GM12878 (cell line): ENCODE measurements at regions not wholly inside any gene's neighbourhood (a gene's known extent, or its start where the extent isn't known, plus 50 kb on each side); places are given as distances from the start of the nearest gene placed in this dataset.

Experiments used
- ATAC-seq: fragments of 200-7000 bp; cut with Tn5 transposase; 3 replicates; pipeline ENCODE4 v1.9.1; 2020; ENCODE audit warnings: mild to moderate bottlenecking, moderate library complexity
- BruUV-seq: library from RNA; stranded (reverse); fragments of 400-500 nt; replicated peaks from 2 replicates; lab custom pipeline; 2021; lab: Mats Ljungman, UMichigan
- CTCF ChIA-PET: fragments of 300-600 bp; sonication (Branson Sonifier 250); formaldehyde crosslinking; extraction: SDS; loops from one replicate; lab custom pipeline; 2021; ENCODE audit warnings: inconsistent platforms; lab: Yijun Ruan, JAX
- POLR2A ChIA-PET: fragments of 350-600 bp; formaldehyde crosslinking; extraction: SDS; loops from one replicate; lab custom pipeline; 2021; ENCODE audit warnings: inconsistent platforms; lab: Charles Lee
- RAD21 ChIA-PET: fragments of 300-600 bp; sonication (Branson Sonifier 250); formaldehyde crosslinking; loops from one replicate; lab custom pipeline; 2023; ENCODE audit warnings: antibody characterized with exemption; ENCODE audit not compliant: unreplicated experiment; lab: Charles Lee
- SMC1A ChIA-PET: fragments of 300-600 bp; sonication (Branson Sonifier 250); formaldehyde crosslinking; loops from one replicate; lab custom pipeline; 2023; ENCODE audit not compliant: unreplicated experiment, uncharacterized antibody; lab: Charles Lee
- DNase-seq: peaks from one replicate; pipeline ENCODE4 v3.0.0-alpha.2; 2011; ENCODE audit warnings: low read depth, low spot score
- FAIRE-seq: peaks from 3 replicates; lab custom pipeline; 2011; peaks lifted over from hg19 to GRCh38; lab: Jason Lieb, UNC
- H2AFZ ChIP-seq: 2 replicates; pipeline ENCODE4 v1.6.0; 2011; ENCODE audit warnings: low read depth, low read length, control low read depth; ENCODE audit not compliant: control insufficient read depth
- H3K27ac ChIP-seq: 2 replicates; pipeline ENCODE4 v1.5.1; 2011; ENCODE audit warnings: control low read depth; ENCODE audit not compliant: control insufficient read depth, insufficient read depth
- H3K27me3 ChIP-seq, 2 experiments: replicated peaks in 1 of 2; 2 replicates each; pipeline versions ENCODE4 v1.6.0 to v1.6.1; 2011; ENCODE audit warnings: low read length in 1 of 2; ENCODE audit not compliant: control insufficient read depth in 2 of 2, insufficient read depth in 2 of 2
- H3K36me3 ChIP-seq, 2 experiments: 2 replicates each; pipeline ENCODE4 v1.5.1; 2011; ENCODE audit warnings: low read length in 1 of 2; ENCODE audit not compliant: control insufficient read depth in 2 of 2, insufficient read depth in 2 of 2
- H3K4me1 ChIP-seq: 2 replicates; pipeline ENCODE4 v1.6.1; 2011; ENCODE audit warnings: mild to moderate bottlenecking, low read length, moderate library complexity, mixed read lengths; ENCODE audit not compliant: control insufficient read depth, insufficient read depth
- H3K4me2 ChIP-seq: 2 replicates; pipeline ENCODE4 v1.6.0; 2011; ENCODE audit warnings: control low read depth; ENCODE audit not compliant: control insufficient read depth, insufficient read depth
- H3K4me3 ChIP-seq: fragments of 200-600 bp; sonication (generic); 2 replicates; pipeline ENCODE4 v1.5.1; 2016
- H3K79me2 ChIP-seq: 2 replicates; pipeline ENCODE4 v1.6.0; 2011; ENCODE audit warnings: low read length; ENCODE audit not compliant: control insufficient read depth, insufficient read depth
- H3K9ac ChIP-seq: 2 replicates; pipeline ENCODE4 v1.8.0; 2011; ENCODE audit warnings: low read length, control low read depth, mixed read lengths; ENCODE audit not compliant: control insufficient read depth, insufficient read depth
- H3K9me3 ChIP-seq: replicated peaks from 3 replicates; pipeline ENCODE4 v1.5.1; 2011; ENCODE audit warnings: mild to moderate bottlenecking, low read length; ENCODE audit not compliant: control insufficient read depth, insufficient read depth
- H4K20me1 ChIP-seq: 2 replicates; pipeline ENCODE4 v1.6.0; 2011; ENCODE audit not compliant: control insufficient read depth, insufficient read depth
- BACH1 ChIP-seq: fragments of 450-650 bp; IDR thresholded peaks from 2 replicates; pipeline ENCODE4 v1.6.1; 2017; ENCODE audit warnings: mild to moderate bottlenecking, borderline replicate concordance
- CBFB ChIP-seq: IDR thresholded peaks from 2 replicates; pipeline ENCODE4 v1.6.1; 2016; ENCODE audit warnings: antibody characterized with exemption, low read depth
- CBX3 ChIP-seq: fragments of 200-600 bp; sonication (generic); IDR thresholded peaks from 2 replicates; pipeline ENCODE4 v1.6.1; 2016; ENCODE audit warnings: low read depth, borderline replicate concordance
- GABPA ChIP-seq: IDR thresholded peaks from 2 replicates; pipeline ENCODE4 v1.6.1; 2014; ENCODE audit warnings: antibody characterized with exemption, low read depth, mild to moderate bottlenecking, inconsistent platforms
- RELA ChIP-seq: fragments of 450-650 bp; IDR thresholded peaks from 2 replicates; pipeline ENCODE4 v1.8.0; 2014; ENCODE audit warnings: borderline replicate concordance; ENCODE audit not compliant: partially characterized antibody
- SKIL ChIP-seq: fragments of 450-650 bp; IDR thresholded peaks from 2 replicates; pipeline ENCODE4 v1.6.1; 2017; ENCODE audit warnings: mild to moderate bottlenecking, low read depth, inconsistent platforms; ENCODE audit not compliant: poor library complexity, severe bottlenecking
- SMARCA5 ChIP-seq: fragments of 450-650 bp; IDR thresholded peaks from 2 replicates; pipeline ENCODE4 v1.6.1; 2017; ENCODE audit warnings: mild to moderate bottlenecking
- TARDBP ChIP-seq: IDR thresholded peaks from 2 replicates; pipeline ENCODE4 v1.6.1; 2016; ENCODE audit warnings: borderline replicate concordance
- USF1 ChIP-seq: IDR thresholded peaks from 2 replicates; pipeline ENCODE4 v1.6.1; 2011; ENCODE audit warnings: borderline replicate concordance, low read depth, mild to moderate bottlenecking, moderate library complexity, mixed read lengths, low read length; ENCODE audit not compliant: insufficient read depth; ENCODE audit errors: extremely low read length
- ZSCAN29 ChIP-seq: fragments of 450-650 bp; IDR thresholded peaks from 2 replicates; pipeline ENCODE4 v1.6.1; 2017; ENCODE audit warnings: mild to moderate bottlenecking, moderate library complexity
- WGBS: methylation state at CpG from one replicate; pipeline ENCODE4 v1.1.6; 2016; ENCODE audit warnings: low lambda C conversion rate; ENCODE audit not compliant: insufficient replicate concordance, insufficient coverage; ENCODE audit errors: missing lambda C conversion rate; 5-methylcytosine and 5-hydroxymethylcytosine counted together
- in situ Hi-C: fragments of 300-500 bp; cut with MboI; formaldehyde crosslinking; loops from 9 replicates; pipeline ENCODE4 v1.14.3; 2018; ENCODE audit warnings: mixed read lengths
- intact Hi-C: fragments of 100-400 bp; cut with micrococcal nuclease; formaldehyde crosslinking; loops from one replicate; pipeline ENCODE4 v1.14.2; 2022; ENCODE audit not compliant: unreplicated experiment
- TF ChIP-seq, protein P1 (sequence below): IDR thresholded peaks from 2 replicates; pipeline ENCODE4 v1.6.1; 2012; ENCODE audit warnings: low read depth, low read length, improper control_type of control experiment

DNA sequence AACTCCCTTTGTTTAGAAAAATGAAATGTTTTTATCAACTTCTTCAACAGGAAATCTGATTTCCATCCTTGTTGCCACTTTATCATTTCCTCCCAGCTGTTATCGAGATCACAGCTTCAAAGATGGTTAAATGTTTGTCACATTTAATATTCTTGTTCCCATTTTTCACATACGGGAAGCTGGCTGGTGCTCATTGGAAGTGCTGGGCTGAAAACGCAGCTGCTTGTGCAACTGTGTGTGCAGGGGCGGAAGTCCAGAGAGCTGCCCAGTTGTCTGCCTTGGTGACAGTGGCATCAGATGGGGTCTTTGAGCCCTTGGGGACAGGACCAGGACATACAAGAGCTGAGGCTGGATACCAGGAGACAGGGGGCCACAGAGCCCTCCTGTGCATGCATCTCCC is 549.2 kb upstream of the CDH11 start:
- ChIA-PET RAD21 (no interaction called here), SMC1A (no interaction called here), CTCF (no interaction called here), POLR2A (no interaction called here)
- no peaks in the 10 kb centered on the region; the same call in 2 of the 3 replicates for H3K9me3 ChIP-seq
- H3K27ac ChIP-seq: no peak overlapping the region
- intact Hi-C loops: no loop called here
- WGBS: 0% methylated on average over 4 of the region's 4 CpGs
- H3K27me3 ChIP-seq: no peaks in the 10 kb centered on the region
- no peaks in the 10 kb centered on the region for H4K20me1 ChIP-seq
- no peak overlapping the region for H3K4me2 ChIP-seq
- no peak overlapping the region for H3K9ac ChIP-seq
- ATAC-seq (no peak), DNase-seq (no peak), FAIRE-seq (no peak)
- H2AFZ ChIP-seq: no peak overlapping the region
- H3K36me3 ChIP-seq: no peaks in the 10 kb centered on the region
- no peaks in the 10 kb centered on the region for H3K4me1 ChIP-seq
- H3K4me3 ChIP-seq: no peak overlapping the region
- in situ Hi-C loops: no loop called here
- BruUV-seq: no TSS peak
- TF ChIP-seq SMARCA5: no peak
- no peak for TF ChIP-seq RELA
- TF ChIP-seq SKIL: no peak
- TF ChIP-seq ZSCAN29: no peak
- TF ChIP-seq CBFB: no peak
- TF ChIP-seq, protein P1, sequence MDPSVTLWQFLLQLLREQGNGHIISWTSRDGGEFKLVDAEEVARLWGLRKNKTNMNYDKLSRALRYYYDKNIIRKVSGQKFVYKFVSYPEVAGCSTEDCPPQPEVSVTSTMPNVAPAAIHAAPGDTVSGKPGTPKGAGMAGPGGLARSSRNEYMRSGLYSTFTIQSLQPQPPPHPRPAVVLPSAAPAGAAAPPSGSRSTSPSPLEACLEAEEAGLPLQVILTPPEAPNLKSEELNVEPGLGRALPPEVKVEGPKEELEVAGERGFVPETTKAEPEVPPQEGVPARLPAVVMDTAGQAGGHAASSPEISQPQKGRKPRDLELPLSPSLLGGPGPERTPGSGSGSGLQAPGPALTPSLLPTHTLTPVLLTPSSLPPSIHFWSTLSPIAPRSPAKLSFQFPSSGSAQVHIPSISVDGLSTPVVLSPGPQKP: no peak
- TF ChIP-seq USF1: no peak
- no peak for TF ChIP-seq BACH1
- no peak for TF ChIP-seq CBX3
- no peak for TF ChIP-seq TARDBP
- no peak for TF ChIP-seq GABPA
- no peaks in the 10 kb centered on the region for H3K79me2 ChIP-seq
